ENCODE measurements at regions not wholly inside any gene's neighbourhood (a gene's known extent, or its start where the extent isn't known, plus 50 kb on each side); places are given as distances from the start of the nearest gene placed in this dataset.
"Not testable (repeated sequence)": the region's sequence is repeated elsewhere in the genome, so short reads cannot be mapped to it uniquely, and the experiment has no call there.

DNA sequence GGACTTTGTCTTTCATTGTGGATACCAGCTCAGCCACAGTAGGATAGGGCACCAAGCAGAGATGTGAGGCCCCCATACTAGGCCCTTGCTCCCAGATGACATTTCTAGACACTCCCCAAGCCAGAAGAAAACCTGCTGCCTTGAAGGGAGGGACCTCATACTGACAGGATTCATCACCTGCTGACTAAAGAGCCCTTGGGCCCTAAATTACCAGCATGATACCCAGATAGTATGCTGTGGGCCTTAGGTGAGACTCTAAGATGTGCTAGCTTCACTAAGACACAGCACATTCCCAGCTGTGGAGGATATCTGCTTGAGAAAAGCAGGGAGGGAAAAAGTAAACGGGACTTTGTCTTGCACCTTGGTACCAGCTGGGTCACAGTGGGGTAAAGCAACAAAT is 324.0 kb downstream of the TBL1XR1 start:
- DNase-seq (ENCODE audit: low read depth), result no peak

DNA sequence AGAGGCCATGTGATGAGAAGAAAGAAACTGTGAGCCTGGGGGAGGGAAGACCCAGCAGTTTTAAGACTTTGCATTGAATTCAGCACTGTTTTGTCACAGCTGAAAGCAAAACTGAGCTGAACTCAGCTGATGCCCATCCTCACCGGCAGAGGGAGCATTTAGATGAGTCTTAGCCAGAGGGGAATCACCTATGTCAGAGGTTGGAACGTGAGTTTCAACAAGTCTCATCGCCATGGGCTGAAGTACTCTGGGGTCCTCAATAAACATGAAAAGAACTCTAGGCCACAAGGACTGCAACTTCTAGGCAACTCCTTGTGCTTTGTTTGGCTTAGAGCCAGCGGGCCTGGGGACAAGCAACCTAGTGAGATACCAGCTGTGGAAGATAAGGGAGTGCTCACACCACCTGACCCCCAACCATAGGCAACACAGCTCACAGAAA is 324.5 kb downstream of the TBL1XR1 start:
- peak; percentile 48 for DNase-seq (ENCODE audit: low read depth)

DNA sequence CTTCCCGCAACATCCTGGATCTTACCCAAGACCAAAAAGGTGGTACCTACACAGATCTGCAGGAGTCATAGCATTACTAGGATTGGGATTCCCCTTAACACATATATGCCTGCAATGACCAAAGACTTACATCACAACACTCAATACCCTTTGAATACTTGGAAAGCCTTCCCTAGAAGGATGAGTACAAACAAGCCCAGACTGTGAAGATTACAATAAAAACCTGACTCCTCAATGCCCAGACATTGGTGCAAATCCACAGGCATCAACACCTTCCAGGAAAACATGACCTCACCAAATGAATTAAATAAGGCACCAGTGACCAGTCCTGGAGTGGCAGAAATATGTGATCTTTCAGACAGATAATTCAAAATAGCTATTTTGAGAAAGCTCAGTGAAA is 326.8 kb downstream of the TBL1XR1 start:
- no peak for DNase-seq (ENCODE audit: low read depth)

DNA sequence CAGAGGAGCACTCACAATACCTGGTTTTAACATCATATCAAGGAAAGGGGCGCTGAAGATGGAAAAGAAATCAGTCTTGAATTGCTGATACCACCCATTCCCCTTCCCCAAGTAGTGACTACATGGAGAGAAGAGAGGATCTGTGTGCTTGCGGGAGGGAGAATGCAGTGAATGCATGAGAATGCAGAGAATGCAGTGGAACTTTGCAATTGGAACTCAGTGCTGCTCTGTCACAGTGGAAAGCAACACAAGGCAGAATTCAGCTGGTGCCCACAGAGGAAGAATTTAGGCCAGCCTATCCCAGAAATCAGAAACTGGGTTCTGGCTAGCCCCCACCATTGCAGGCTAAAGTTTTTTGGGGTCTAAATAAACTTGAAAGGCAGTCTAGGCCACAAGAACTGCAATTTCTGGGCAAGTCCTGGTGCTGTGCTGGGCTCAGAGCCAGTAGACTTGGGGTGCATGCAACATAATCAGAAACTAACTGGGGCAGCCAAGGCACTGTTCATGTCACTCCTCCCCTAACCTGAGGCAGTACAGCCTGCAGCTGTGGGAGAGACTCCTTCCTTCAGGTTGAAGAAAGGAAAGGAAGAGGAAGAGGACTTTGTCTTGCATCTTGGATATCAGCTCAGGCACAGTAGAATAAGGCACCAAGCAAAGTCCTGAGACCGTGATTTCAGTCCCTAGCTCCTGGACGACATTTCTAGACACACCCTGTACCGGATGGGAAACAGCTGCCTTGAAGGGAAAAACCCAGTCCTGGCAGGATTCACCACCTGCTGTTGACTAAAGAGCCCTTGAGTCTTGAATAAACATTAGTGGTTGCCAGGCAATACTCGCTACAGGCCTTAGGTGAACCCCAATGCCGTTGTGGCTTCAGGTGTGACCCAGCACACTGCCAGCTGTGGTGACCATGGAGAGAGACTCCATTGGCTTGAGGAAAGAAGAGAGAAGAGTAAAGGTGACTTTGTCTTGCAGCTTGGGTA is 329.3 kb downstream of the TBL1XR1 start:
- DNase-seq (ENCODE audit: low read depth), result peak; percentile 87

DNA sequence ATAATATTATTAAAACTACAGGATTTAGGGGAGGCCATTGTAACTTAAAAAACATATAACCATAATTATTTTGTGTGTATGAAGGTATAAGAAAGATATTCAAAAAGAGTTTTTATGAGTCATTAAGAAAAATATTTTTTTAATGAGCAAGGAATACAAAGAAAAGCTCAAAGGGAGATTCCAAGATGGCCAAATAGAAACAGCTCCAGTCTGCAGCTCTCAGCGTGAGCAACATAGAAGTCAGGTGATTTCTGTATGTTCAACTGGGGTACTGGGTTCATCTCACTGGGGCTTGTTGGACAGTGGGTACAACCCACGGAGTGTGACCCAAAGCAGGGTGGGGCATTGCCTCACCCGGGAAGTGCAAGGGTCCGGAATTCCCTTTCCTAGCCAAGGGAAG is 336.1 kb downstream of the TBL1XR1 start:
- no peak for DNase-seq (ENCODE audit: low read depth)

DNA sequence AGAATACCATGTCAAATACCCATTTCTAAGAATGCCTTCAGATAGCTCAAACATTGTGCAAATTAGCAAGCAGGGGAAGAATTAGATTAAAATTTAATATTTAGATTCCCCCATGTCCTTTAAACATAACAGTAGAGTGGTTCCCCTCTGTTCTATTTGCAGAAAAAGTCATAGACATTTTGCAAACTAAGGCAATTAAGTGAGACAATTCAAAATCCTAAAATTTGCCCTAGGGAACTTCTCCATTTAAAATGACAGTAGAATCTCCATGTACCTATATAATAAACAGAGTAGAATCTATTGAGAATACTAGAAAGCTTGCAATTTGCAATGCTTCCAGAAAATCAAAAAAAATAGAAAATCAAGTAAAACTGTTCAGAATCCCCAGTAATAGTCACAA is 340.6 kb downstream of the TBL1XR1 start:
- no peak for DNase-seq (ENCODE audit: low read depth)

DNA sequence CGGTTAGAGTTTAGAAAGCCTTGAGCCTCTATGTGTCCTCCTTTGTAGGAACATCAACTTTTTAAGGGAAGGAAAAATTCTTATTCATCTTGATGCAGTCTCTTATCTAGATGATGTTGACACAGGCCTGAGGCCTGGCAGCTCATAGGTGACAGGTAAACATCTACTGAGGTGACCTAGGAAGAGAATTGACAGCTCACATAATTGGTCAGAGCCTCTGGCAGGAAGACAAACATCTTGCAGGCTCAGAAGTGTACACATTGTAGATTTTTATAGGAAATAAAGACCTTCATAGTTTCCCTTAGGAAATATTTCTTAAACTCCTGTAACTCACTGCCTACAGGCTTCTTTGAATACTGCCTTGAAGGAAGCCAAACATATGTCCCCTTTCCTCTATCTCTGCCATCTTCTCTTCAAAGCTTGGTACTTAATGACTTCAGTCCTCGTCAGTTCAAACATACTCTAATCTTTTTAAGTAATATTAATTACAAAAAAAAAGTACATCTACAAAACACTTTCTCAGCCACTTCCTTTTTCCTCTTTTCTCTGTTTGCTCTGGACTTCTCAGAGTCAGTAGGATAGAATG is 341.3 kb downstream of the TBL1XR1 start:
- DNase-seq (ENCODE audit: low read depth), result no peak

DNA sequence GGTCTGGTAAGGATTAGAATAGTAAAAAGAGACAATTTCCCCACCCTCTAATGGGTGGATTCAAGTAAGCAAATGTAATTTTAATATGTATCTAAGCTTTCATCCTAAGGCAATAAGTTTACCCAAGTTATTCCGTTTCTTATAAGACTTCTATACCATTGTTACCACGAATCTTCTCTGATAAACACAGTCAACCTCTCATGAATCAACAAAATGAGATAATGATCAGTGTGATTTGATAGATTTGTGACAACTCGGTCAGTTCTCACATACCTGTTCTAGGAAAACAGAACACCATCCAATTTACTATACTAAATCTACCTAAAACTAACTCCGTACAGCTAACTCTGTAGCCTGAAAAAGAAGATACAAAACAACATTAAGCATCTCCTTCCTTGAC is 342.1 kb downstream of the TBL1XR1 start:
- DNase-seq (ENCODE audit: low read depth), result no peak

DNA sequence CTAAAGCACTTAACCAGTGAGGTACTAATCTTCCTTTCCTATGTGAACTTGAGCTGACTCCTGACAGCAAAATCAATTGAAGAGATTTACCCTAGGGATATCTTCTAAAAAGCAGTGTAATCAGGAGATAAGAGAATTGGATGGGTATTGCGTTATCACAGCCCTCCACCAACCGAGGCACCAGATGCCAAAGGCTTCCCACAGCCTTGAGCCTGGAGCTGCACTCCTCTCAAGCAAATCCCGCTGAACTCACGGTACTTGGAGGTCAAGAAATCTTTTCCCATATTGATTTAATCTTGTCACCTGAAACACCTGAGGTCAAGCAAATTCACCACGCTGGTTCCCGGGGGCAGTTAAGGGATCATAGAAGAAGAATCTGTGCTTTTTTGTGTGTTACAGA is 346.8 kb downstream of the TBL1XR1 start:
- no peak for DNase-seq (ENCODE audit: low read depth)

DNA sequence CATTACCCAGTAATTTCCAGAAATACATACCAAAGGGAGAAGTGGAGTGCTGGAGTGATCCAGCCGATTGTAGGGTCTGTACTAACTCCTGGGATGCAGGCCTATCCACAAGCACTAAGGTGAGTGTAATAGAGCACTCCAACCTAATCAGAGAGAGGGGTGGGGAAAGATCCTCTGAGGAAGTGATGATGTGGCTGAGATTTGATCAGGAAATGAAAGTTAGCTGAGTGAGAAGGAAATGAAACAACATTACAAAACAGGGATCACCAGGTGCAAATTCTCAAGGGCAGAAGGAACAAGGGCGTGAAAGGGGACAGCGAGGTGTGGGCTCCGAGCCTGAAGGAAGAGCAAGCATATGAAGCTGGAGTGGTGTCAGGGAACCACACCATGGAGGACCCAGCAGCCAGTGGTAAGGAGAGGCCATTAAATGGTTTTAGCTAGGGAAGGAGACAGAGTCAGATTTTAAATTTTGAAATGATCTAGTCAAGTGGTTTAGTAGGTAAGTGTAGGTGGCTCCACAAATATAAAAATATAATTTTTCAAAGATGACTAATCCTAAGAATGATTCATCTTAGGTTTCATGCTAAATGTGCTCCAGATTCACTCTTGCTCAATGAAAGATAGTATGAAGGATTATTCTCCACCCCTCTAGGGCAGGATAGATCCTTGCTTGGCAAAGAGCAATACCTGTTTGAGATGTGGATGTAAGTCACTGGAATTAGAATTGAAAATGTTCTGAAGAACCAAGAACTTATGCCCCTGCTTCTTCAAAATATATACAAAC is 348.7 kb downstream of the TBL1XR1 start:
- DNase-seq (ENCODE audit: low read depth), result no peak

DNA sequence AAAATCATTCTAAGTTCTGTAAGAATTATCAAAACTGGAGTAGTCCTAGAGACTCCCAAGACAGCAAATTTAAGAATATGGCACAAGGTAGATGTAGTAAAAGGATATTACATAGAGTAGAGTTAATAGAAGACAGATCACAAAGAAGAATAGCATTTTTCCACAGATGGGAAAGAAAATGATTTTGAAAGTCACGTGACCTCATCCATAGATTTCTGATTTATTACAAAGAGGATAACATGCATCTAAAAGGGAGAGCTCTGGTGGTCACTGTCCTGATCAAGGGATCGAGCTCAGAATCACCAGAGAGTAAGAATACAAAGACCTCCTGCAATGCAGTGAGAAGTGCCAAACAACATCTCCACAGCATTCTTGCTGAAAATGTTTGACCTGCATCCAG is 354.4 kb downstream of the TBL1XR1 start:
- DNase-seq (ENCODE audit: low read depth), result no peak

DNA sequence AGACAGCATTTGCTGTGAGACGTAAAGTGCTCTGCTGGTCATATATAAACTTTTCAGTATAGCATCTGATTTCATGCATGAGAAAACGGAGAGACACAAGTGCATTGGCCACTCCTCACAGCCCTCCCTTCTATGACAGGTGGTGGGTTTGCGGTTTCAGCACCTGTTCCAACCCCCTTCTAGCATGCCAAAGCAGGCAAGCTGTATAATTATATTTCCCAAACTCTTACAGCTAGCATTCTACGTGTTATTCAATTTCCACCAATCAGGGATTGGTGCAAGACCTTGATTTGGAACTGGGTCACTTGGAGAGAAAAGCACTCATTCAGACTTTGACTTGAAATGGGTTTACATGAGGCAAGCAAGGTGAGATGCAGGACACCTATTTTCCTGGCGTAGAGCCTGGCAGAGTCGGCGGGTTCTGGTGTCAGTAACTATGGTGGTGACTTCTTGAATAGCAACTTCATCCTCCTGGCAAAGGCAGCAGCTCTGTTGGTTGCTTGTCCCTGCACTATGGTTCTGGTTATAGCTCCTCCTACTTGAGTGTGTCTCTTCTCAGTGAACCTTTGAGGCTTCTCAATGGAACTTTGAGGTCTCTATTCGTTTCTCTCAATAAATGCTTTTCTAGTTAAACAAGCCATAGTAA is 356.5 kb downstream of the TBL1XR1 start:
- peak; percentile 78 for DNase-seq (ENCODE audit: low read depth)

DNA sequence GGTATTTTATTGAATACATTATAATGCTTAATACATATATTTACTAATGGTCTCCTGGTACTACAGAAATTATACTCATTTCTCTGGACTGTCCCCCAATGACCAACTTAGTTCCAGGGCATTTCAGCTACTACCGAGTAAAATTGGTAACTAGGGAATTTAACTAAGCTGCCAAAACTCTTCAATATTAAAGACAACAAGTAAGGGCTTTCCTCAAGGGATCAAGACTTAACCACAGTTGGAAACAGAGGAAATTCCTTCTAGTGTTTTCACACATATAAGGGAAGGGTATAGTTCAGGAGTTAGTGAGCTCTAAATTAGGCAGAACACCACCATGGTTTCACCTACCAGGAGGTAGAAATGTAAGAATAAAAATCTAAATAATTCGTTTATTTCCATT is 357.4 kb downstream of the TBL1XR1 start:
- DNase-seq (ENCODE audit: low read depth), result peak; percentile 10

DNA sequence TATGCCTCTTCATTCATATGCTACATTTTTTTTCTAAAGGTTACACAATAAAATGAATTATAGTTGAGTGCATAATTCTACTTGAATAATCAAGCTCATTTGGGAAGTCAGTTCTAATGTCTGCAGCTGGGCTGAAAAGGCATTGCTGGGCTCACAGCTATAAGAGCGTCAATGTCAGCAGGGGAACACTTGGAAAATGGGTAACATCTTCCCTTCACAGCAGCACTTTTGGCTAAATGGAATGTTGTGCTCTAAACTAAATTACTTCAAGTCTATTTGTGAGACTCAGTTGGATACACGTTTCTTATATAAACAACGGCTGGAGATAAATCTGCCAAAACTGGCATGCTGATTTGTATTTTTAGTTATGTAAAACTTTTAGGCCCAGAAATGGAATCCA is 357.8 kb downstream of the TBL1XR1 start:
- DNase-seq (ENCODE audit: low read depth), result no peak

DNA sequence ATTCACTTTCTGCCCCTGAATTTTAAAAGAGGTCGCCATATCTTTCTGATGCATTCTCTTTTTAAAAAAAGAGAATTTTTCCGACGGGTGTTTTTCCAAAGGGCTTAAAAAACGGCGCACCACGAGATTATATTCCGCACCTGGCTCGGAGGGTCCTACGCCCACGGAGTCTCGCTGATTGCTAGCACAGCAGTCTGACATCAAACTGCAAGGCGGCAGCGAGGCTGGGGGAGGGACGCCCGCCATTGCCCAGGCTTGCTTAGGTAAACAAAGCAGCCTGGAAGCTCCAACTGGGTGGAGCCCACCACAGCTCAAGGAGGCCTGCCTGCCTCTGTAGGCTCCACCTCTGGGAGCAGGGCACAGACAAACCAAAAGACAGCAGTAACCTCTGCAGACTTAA is 370.0 kb downstream of the TBL1XR1 start:
- not testable (repeated sequence) for DNase-seq (ENCODE audit: low read depth)

DNA sequence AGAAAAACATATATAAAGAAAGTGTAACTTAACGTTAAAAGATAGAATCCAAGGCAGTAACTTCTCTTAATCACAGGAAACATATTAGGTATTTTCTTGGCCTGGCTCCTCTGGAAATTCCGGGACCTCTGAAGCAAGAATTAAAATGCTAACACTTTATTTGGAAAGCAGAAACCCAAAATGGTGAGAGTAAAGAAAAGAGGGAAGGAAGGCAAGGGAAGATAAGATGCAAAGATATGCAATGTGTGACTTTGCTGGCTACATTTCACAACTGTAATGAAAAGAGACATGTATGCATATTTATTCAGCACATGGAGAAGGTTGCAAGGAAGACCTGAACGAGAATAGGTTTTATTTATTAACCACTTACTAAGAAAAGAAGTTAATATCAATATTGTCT is 372.5 kb downstream of the TBL1XR1 start:
- DNase-seq (ENCODE audit: low read depth), result no peak

DNA sequence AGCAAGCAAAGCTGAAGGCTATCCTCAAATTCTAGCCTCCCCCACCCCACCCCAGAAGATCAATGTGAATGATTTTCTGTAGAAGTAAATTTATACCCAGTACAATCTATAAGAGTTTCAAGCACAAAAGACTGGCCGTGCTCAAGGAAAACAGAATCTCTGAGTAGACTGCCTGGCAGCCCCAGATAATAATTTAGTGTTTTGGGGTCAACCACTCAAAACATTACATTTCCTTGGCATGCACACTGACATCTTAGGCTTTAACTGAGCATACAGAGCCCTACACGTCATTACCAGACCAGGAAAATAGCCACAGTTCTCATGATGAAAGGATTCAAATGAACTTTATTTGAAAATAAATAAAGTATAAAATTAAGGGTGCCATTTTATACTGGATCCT is 376.5 kb downstream of the TBL1XR1 start:
- no peak for DNase-seq (ENCODE audit: low read depth)

DNA sequence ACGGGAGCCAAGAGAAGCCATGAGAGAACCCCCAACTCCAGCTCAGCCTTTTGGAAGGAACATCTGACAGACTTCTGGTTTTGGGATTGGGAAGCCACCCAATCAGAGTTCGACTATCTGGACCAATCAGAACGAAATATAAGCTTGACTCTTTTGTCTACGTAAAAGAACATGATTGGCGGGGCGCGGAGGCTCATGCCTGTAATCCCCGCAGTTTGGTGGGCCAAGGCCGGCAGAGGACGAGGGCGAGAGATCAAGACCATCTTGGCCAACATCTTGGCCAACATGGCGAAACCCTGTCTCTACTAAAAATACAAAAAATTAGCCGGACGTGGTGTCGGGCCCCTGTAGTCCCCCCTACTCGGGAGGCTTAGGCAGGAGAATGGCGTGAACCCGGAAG is 380.3 kb downstream of the TBL1XR1 start:
- no peak for DNase-seq (ENCODE audit: low read depth)

DNA sequence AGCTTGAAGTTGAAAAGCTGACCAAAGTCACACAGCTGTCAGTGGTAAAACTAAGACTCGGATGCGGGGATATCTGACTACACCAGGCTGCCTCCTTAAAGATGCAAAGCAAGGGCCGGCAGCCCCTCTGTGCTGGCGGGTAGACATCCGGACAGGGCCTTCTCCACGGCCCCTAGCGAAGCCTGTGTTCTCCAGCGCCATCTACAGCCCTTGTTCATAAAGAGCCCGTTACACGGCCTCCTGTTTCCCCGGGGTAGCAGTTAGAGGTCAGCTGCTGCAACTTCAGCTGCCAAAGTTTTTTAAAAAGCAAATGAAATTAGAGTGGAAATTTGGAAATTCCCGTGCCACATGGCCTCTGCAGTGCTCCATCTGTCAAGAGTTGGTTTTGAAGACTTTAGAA is 383.0 kb downstream of the TBL1XR1 start:
- DNase-seq (ENCODE audit: low read depth), result peak; percentile 78

DNA sequence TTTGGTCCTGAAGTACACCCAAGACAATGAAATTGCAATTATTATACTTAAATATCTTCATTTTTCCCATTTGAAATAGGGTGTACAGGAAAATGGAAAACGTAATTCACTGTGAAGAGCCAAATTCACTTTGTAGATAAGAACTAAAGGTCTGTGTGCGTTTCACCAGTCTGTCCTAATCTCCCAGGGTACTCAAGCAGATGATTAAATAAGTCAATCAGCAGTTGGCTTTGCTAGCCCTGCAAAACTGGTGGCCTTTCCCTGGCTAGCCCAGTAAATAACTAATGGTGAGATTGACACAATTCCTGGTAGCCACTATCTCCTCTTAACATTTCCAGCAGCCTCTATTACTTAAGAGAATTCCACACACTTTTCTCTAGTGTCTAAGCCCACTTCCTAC is 389.3 kb downstream of the TBL1XR1 start:
- DNase-seq (ENCODE audit: low read depth), result no peak

DNA sequence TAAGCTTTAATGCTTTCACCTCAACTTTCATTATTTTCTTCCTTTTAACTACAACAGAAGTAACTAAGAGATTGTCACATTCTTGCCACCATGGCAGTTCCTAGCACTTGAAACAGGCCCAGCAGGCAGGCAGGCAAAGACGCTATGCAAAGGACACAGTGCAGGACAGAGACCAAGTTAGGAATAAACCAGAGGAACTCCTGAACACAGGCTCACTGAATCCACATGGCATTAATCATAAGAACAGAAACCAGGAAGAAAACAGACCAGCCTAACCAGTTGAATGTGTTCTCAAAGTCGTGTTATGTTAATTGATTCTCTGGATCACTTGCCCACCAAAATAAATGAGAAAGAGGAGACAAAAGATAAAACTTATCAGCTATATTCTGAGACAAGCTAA is 397.6 kb downstream of the TBL1XR1 start:
- no peak for DNase-seq (ENCODE audit: low read depth)

DNA sequence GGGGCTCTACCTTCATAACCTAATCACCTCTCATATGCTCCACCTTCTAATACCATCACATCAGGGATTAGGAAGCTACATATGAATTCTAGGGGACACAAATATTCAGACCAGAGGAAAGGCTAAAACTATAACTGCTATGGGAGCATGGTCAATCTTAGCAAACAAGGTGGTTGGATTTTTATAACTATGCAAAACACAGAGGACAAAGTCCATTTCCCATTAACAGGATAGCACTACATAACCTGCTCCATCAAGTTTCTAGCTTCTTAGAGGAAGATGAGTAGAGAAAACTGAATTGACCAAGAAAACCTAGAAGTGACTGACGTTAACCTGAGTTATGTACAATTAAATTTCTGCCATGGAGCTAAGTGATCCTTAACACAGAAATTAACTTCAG is 398.6 kb downstream of the TBL1XR1 start:
- no peak for DNase-seq (ENCODE audit: low read depth)
